Ectodermal cell (in vitro differentiated cells): ENCODE measurements at regions not wholly inside any gene's neighbourhood (a gene's known extent, or its start where the extent isn't known, plus 50 kb on each side); places are given as distances from the start of the nearest gene placed in this dataset.

Source experiments
- H3K27ac ChIP-seq: 2 replicates; pipeline ENCODE4 v1.7.0; 2013; ENCODE audit warnings: mild to moderate bottlenecking, low read depth, low read length; ENCODE audit not compliant: insufficient read depth, poor library complexity, severe bottlenecking
- H3K27me3 ChIP-seq: 2 replicates; pipeline ENCODE4 v1.7.0; 2013; ENCODE audit warnings: mild to moderate bottlenecking, low read length; ENCODE audit not compliant: insufficient read depth, control insufficient read depth, poor library complexity, severe bottlenecking
- H3K36me3 ChIP-seq: one replicate; pipeline ENCODE4 v1.7.0; 2013; ENCODE audit warnings: low read length; ENCODE audit not compliant: control insufficient read depth, insufficient read depth
- H3K4me1 ChIP-seq: one replicate; pipeline ENCODE4 v1.7.0; 2013; ENCODE audit warnings: low read length; ENCODE audit not compliant: control insufficient read depth, insufficient read depth
- H3K4me3 ChIP-seq: 2 replicates; pipeline ENCODE4 v1.7.0; 2013; ENCODE audit warnings: low read depth, low read length, control low read depth; ENCODE audit not compliant: insufficient read depth
- H3K9me3 ChIP-seq: 2 replicates; pipeline ENCODE4 v1.7.0; 2013; ENCODE audit warnings: mild to moderate bottlenecking, low read length, moderate library complexity; ENCODE audit not compliant: control insufficient read depth
- WGBS, 2 experiments: methylation state at CpG; one replicate each; pipeline ENCODE4 v1.1.7; 2013; ENCODE audit warnings: missing lambda C conversion rate in 2 of 2; 5-methylcytosine and 5-hydroxymethylcytosine counted together

DNA sequence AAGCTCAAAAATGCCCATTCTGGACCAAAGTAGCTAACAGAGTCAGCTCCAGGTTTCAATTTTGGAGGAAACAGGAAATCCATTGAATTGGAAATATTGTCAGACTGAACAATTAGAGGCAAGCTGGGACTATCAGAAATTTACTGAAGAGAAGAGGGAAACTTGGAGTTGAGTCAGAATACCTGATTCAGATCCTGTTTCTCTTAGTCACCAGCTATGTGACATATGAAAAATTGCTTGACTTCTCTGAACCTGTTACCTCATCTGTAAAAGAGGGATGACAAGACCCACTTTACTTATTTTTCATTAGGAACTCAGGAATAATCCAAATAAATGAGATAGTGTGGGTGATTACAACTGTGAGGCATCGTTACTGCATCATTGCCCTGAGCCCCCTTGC, 148.9 kb upstream of the CADM1 start:
- WGBS, 2 experiments: 93 to 100% methylated on average over 1 of the region's 1 CpG
- H3K27me3 ChIP-seq: peaks cover under 1% of the 10 kb centered on the region
- no peak overlapping the region for H3K4me3 ChIP-seq
- H3K36me3 ChIP-seq: no peaks in the 10 kb centered on the region
- no peaks in the 10 kb centered on the region for H3K9me3 ChIP-seq
- no peak overlapping the region for H3K27ac ChIP-seq
- peaks cover 14% of the 10 kb centered on the region for H3K4me1 ChIP-seq

DNA sequence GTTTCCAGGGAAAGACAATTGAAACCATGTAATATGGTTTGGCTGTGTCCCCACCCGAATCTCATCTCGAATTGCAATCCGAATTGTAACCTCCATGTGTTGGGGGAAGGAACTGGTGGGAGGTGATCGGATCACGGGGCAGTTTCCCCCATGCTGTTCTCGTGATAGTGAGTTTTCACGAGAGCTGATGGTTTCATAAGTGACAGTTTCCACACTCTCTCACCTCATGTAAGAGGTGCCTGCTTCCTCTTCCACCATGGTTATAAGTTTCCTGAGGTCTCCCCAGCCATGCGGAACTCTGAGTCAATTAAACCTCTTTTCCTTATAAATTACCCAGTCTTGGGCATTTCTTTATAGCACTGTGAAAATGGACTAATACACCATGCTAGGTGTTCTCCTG, 148.3 kb upstream of the CADM1 start:
- no peaks in the 10 kb centered on the region for H3K27me3 ChIP-seq
- peaks cover 14% of the 10 kb centered on the region for H3K4me1 ChIP-seq
- 77 to 80% methylated on average over 8 of the region's 8 CpGs for WGBS, 2 experiments
- no peaks in the 10 kb centered on the region for H3K36me3 ChIP-seq
- no peaks in the 10 kb centered on the region for H3K9me3 ChIP-seq
- H3K27ac ChIP-seq: no peak overlapping the region
- no peak overlapping the region for H3K4me3 ChIP-seq

DNA sequence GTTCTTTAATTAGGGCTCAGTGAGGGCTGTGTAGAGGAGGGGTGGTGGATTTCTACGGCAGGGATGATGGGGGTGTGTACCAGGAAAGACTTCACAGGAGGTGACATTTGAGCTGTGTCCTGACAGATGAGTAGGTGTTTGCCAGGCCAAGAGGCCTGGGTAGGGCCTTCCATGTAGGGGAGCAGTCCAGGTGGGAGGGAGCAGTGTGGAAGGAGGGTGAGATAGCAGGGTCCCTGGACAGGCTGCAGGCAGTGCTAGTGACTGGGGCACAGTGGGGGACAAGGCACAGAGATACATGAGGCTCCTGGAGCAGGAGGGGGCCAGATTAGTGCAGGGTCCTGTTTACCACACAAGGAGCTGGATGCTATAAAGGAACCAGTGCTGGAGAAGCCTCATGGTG, 147.9 kb upstream of the CADM1 start:
- Histone ChIP-seq H3K27ac (no peak overlapping the region), H3K4me3 (no peak overlapping the region), H3K27me3 (no peaks in the 10 kb centered on the region), H3K4me1 (peaks cover 14% of the 10 kb centered on the region), H3K36me3 (no peaks in the 10 kb centered on the region), H3K9me3 (no peaks in the 10 kb centered on the region)
- WGBS, 2 experiments: 23 to 33% methylated on average over 1 of the region's 1 CpG

DNA sequence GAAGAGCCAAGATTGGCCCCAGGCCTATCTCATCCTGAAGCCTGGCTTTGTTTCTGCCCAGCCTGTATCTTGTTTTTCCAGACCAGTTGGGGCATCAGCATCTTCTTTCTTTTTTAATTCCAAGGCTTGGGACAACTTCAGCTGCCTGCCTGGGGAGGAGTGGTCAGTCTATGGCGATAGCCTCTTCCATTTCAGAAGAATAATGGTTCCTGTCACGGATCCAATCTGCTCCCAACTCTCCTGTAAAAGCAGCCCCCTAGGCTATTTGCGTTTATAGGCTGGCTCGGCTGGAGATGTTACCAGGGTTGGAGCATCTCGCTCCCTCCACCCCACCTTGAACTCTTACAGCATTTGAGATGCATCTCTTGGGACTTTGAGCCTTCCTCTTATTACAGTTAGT, 145.2 kb upstream of the CADM1 start:
- no peak overlapping the region for H3K27ac ChIP-seq
- H3K9me3 ChIP-seq: no peaks in the 10 kb centered on the region
- H3K4me3 ChIP-seq: no peak overlapping the region
- H3K36me3 ChIP-seq: no peaks in the 10 kb centered on the region
- peaks cover 12% of the 10 kb centered on the region for H3K4me1 ChIP-seq
- WGBS, 2 experiments: 74 to 75% methylated on average over 5 of the region's 5 CpGs
- no peaks in the 10 kb centered on the region for H3K27me3 ChIP-seq

DNA sequence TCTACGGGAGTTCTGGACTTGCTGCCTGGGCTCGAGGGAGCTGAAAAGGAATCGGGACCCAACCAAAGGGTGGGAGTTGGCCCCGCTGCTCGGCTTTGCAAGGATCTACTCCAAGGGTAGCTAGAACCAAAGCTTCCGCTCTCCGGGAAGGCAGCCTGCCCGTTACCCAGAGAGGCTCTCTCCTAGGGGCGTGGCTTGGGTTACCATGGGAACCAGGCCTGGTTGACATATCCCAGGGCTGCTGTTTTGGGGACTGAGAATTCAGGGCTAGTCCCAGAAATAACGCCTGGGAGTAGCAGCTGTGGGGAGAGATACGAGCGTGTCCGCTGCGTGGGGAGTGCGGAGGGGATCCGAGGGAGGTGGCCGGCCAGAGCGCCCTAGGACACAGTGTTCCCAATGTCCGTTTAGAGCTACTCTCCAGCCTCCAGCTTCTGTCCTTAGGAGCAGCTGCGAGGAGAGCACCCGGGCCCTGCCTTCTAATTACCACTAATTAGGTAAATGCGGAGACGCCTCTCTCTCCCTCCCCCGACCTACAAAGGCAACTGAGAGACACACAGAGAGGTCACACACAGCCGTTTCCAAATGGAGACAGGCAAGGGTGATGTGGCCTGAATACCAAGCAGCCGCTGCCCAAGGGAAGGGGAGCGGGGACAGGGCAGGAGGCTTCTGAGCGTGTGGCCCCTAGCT, 141.6 kb upstream of the CADM1 start:
- H3K27me3 ChIP-seq: no peaks in the 10 kb centered on the region
- no peaks in the 10 kb centered on the region for H3K36me3 ChIP-seq
- no peak overlapping the region for H3K4me3 ChIP-seq
- no peaks in the 10 kb centered on the region for H3K9me3 ChIP-seq
- no peak overlapping the region for H3K27ac ChIP-seq
- 71 to 74% methylated on average over 28 of the region's 28 CpGs for WGBS, 2 experiments
- H3K4me1 ChIP-seq: peaks cover 4% of the 10 kb centered on the region

DNA sequence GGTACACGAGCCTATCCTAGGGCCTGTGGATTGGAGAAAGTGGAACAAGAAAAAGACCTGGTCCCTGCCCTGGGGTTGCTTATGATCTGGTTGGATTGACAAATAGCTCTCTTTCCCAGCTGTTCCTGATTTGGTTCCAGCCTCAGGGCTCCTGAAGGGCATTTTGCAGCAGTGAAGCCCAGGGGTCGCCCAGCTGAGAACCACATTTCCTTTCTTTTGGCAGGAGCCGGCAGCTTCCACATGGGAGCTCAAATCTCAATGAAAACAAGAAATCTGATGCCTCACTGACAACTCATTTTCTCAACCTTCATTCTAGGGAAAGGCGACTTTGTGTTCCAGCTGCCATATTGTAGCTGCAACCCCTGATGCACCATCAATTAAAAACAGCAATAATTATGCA, 140.6 kb upstream of the CADM1 start:
- peaks cover 4% of the 10 kb centered on the region for H3K4me1 ChIP-seq
- H3K27ac ChIP-seq: no peak overlapping the region
- no peaks in the 10 kb centered on the region for H3K9me3 ChIP-seq
- no peaks in the 10 kb centered on the region for H3K36me3 ChIP-seq
- H3K27me3 ChIP-seq: no peaks in the 10 kb centered on the region
- no peak overlapping the region for H3K4me3 ChIP-seq
- WGBS, 2 experiments: 84 to 85% methylated on average over 4 of the region's 4 CpGs

DNA sequence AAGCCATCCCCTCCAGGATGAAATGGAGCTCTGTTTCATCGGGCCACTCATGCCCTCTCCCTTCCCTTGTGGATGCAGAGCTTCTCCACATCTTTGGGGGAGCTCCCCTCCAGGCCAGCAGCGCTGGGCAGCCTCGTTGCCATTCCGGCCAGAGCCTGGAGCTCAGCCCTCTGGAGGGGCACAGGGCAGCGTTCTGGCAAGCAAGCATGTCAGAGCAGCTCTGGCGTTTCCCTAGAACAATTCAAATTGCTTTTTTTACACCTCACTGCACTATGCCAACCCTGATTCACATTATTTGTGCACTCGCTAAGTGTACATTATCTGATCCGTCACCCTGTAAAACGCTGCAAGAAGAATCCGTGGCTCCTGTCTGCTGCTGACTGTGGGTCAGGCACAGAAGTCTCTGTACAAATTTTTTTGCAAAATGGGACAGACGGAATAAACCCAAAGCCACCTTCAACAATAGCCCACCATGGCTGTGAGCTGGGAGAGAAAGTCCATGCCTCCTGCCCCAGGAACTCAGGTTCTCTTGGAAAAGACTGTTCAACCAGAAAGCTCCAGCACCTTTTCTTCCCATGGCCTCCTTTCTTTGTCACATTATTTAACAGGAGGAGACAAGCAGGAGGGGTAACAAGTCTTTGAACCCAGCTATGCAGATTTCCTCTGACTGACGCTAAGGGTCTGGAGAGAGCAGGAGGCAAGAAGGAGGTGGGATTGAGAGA, 139.5 kb upstream of the CADM1 start:
- Histone ChIP-seq H3K4me1 (peaks cover 4% of the 10 kb centered on the region), H3K27me3 (no peaks in the 10 kb centered on the region), H3K27ac (no peak overlapping the region), H3K4me3 (no peak overlapping the region), H3K9me3 (no peaks in the 10 kb centered on the region), H3K36me3 (no peaks in the 10 kb centered on the region)
- WGBS, 2 experiments: 89 to 93% methylated on average over 12 of the region's 12 CpGs

DNA sequence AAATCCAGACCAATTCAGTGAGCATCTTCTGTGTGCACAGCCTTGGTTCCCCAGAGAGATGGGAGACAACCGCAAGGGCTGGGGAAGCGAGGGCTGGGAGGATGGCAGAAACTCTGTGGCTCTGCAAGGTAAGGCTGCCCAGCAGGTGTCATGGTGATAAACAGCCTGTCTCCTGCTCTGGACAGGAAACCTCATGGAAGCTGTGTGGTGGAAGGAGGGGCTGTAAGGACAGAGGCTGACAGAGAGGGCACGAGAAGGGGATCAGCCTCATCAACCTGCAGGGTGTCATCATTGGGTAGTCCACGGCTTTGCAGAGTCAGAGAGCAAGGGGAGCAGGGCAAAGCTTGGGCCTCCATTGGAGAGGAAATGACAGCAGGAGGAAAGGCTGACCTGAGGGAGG, 138.4 kb upstream of the CADM1 start:
- no peak overlapping the region for H3K4me3 ChIP-seq
- no peaks in the 10 kb centered on the region for H3K36me3 ChIP-seq
- H3K9me3 ChIP-seq: no peaks in the 10 kb centered on the region
- H3K4me1 ChIP-seq: peaks cover 4% of the 10 kb centered on the region
- no peaks in the 10 kb centered on the region for H3K27me3 ChIP-seq
- no peak overlapping the region for H3K27ac ChIP-seq
- WGBS, 2 experiments: 87 to 90% methylated on average over 4 of the region's 4 CpGs

DNA sequence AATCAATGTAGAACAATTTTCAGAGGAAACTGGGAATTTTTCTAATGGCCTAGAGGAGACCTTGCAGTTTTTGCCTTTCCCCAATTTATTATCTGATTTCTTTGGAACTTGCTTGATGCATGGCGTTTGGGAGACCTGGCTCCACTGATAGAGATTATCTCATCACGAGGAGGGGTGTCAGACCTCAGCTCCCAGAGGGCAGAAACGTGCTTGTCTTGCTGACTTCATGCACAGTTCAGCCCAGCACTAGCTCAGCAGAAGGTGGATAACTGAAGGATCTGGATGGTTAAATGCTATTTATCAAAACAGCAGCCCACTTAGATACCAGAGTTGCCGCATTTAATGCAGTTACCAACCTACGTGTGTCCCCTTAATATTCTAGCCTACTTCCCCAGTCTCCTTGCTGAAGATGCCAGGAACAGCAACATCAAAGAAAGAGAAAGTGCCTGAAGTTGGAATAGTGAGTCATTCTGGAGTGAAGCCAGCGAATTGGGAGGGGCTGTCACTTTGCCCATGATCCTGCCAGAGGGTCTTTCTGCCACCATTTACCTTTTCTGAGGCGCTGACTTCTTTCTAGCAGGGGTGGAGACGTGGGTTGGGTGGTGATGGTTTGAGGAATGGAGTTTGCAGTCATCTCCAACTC, 133.5 kb upstream of the CADM1 start:
- H3K27ac ChIP-seq: no peak overlapping the region
- WGBS, 2 experiments: 85 to 93% methylated on average over 8 of the region's 8 CpGs
- no peak overlapping the region for H3K4me3 ChIP-seq
- no peaks in the 10 kb centered on the region for H3K4me1 ChIP-seq
- no peaks in the 10 kb centered on the region for H3K36me3 ChIP-seq
- no peaks in the 10 kb centered on the region for H3K27me3 ChIP-seq
- no peaks in the 10 kb centered on the region for H3K9me3 ChIP-seq

DNA sequence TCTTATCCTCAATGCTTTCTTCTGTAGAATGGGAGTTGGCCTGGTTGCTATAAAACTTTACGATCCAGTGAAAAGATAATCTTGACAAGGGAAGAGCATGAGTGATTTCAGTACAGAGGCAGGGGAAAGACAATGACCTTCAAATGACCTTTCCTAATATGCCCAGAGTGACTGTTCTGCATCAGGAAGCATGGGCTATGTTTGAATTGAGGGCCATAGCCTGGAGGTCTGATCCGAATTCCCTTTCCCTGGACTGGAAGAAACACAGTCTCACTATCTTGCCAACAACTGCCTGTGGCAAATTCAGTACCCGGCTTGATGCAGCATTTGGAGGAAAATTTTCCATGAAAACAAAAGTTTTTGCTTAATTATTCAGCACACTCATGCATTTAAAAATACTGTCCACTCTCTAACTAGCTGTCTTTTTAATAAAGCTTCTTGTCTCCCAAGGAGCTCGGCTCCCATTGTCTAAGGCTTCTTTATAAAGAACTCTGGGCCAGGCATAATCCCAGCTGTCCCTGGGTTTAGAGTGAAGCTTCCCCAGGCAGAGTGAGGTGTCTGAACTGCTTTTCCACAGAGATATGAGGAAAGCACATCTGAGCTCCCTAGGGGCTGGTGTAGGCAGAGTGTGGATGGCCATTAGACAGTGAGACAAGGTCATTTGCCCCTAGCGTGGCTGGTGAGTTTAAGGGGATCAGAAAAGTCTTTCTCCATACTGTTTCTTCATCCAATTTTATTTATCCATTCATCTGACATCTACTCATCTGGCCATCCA, 132.7 kb upstream of the CADM1 start:
- WGBS, 2 experiments: 83 to 90% methylated on average over 5 of the region's 5 CpGs
- H3K4me3 ChIP-seq: no peak overlapping the region
- no peaks in the 10 kb centered on the region for H3K27me3 ChIP-seq
- no peaks in the 10 kb centered on the region for H3K4me1 ChIP-seq
- H3K9me3 ChIP-seq: no peaks in the 10 kb centered on the region
- no peak overlapping the region for H3K27ac ChIP-seq
- H3K36me3 ChIP-seq: no peaks in the 10 kb centered on the region
